HCT116 (cell line): ENCODE measurements at regions not wholly inside any gene's neighbourhood (a gene's known extent, or its start where the extent isn't known, plus 50 kb on each side); places are given as distances from the start of the nearest gene placed in this dataset.

ENCODE experiments used
- ATAC-seq: fragments of 200-7000 bp; cut with Tn5 transposase; 2 replicates; pipeline ENCODE4 v1.9.1; 2020; ENCODE audit warnings: mild to moderate bottlenecking, moderate library complexity
- BruUV-seq: library from RNA; stranded (reverse); fragments of 400-500 nt; replicated peaks from 2 replicates; lab custom pipeline; 2021; lab: Mats Ljungman, UMichigan
- CTCF ChIA-PET: fragments of 300-600 bp; sonication (Branson Sonifier 250); formaldehyde crosslinking; loops from one replicate; lab custom pipeline; 2021; ENCODE audit warnings: antibody characterized with exemption; lab: Charles Lee
- POLR2A ChIA-PET: fragments of 300-600, 350-600 bp; sonication (Branson Sonifier 250); formaldehyde crosslinking; loops from one replicate; lab custom pipeline; 2021; ENCODE audit warnings: antibody characterized with exemption; lab: Charles Lee
- RAD21 ChIA-PET, 2 experiments: fragments of 300-600 bp; sonication (Branson Sonifier 250); formaldehyde crosslinking; loops; one replicate each; lab custom pipeline; 2023; ENCODE audit warnings: low total read pairs in 2 of 2; ENCODE audit not compliant: uncharacterized antibody in 2 of 2, unreplicated experiment in 2 of 2, low non-redundant PET in 1 of 2; lab: Charles Lee
- DNase-seq: peaks from one replicate; pipeline ENCODE4 v3.0.0-alpha.2; 2010; ENCODE audit warnings: low read depth, low spot score
- H2AFZ ChIP-seq: fragments of 200-600 bp; shearing (Covaris generic), sonication (generic); 2 replicates; pipeline ENCODE4 v1.6.1; 2017; ENCODE audit warnings: low read depth, mixed run types, mixed read lengths, antibody characterized with exemption, low read length; ENCODE audit not compliant: poor library complexity, severe bottlenecking
- H3K27ac ChIP-seq: 2 replicates; pipeline ENCODE4 v1.5.1; 2012; ENCODE audit warnings: low read depth, low read length
- H3K27me3 ChIP-seq: fragments of 200-600 bp; sonication (generic); 2 replicates; pipeline ENCODE4 v1.6.1; 2016; ENCODE audit warnings: mixed run types, low read length, mixed read lengths; ENCODE audit not compliant: insufficient read depth
- H3K36me3 ChIP-seq, 2 experiments: fragments of 200-500 bp in 1 of 2; fragments of 200-600 bp in 1 of 2; sonication (Bioruptor generic) in 1 of 2; sonication (generic) in 1 of 2; 2 replicates each; pipeline versions ENCODE4 v1.5.1 to v1.6.1; 2014 to 2016; ENCODE audit warnings: low read length in 2 of 2, inconsistent platforms in 1 of 2, mixed read lengths in 1 of 2, mixed run types in 1 of 2; ENCODE audit not compliant: insufficient read depth in 2 of 2, control insufficient read depth in 1 of 2
- H3K4me1 ChIP-seq, 2 experiments: fragments of 200-600 bp in 1 of 2; sonication (generic) in 1 of 2; 2 replicates each; pipeline versions ENCODE4 v1.5.1 to v1.6.1; 2012 to 2017; ENCODE audit warnings: low read length in 2 of 2, inconsistent platforms in 1 of 2, mild to moderate bottlenecking in 1 of 2, mixed read lengths in 1 of 2, mixed run types in 1 of 2, moderate library complexity in 1 of 2; ENCODE audit not compliant: insufficient read depth in 2 of 2, control insufficient read depth in 1 of 2
- H3K4me2 ChIP-seq: fragments of 200-600 bp; sonication (generic); 2 replicates; pipeline ENCODE4 v1.6.1; 2017; ENCODE audit warnings: mixed run types, low read length, mixed read lengths
- H3K4me3 ChIP-seq, 2 experiments: fragments of 200-600 bp in 1 of 2; sonication (generic) in 1 of 2; replicated peaks in 1 of 2; 2 replicates each; pipeline ENCODE4 v1.5.1; 2011 to 2016; ENCODE audit warnings: low read length in 2 of 2, control low read depth in 1 of 2, low read depth in 1 of 2, mild to moderate bottlenecking in 1 of 2, mixed read lengths in 1 of 2, mixed run types in 1 of 2
- H3K79me2 ChIP-seq: fragments of 200-600 bp; sonication (generic); 2 replicates; pipeline ENCODE4 v1.6.1; 2017; ENCODE audit warnings: mild to moderate bottlenecking, mixed run types, low read length, moderate library complexity, mixed read lengths; ENCODE audit not compliant: insufficient read depth
- H3K9ac ChIP-seq: fragments of 200-600 bp; sonication (generic); 2 replicates; pipeline ENCODE4 v1.6.1; 2016; ENCODE audit warnings: low read length, mixed read lengths
- H3K9me2 ChIP-seq: fragments of 200-600 bp; sonication (generic), shearing (Covaris generic); 2 replicates; pipeline ENCODE4 v1.6.1; 2017; ENCODE audit warnings: mixed run types, mild to moderate bottlenecking, moderate library complexity; ENCODE audit not compliant: insufficient read depth
- H3K9me3 ChIP-seq, 2 experiments: fragments of 200-500 bp in 1 of 2; fragments of 200-600 bp in 1 of 2; sonication (Bioruptor generic) in 1 of 2; sonication (generic) in 1 of 2; 2 replicates each; pipeline ENCODE4 v1.6.1; 2014 to 2017; ENCODE audit warnings: low read length in 2 of 2, mixed read lengths in 2 of 2, inconsistent platforms in 1 of 2, low read depth in 1 of 2, mild to moderate bottlenecking in 1 of 2, mixed run types in 1 of 2, moderate library complexity in 1 of 2; ENCODE audit not compliant: control insufficient read depth in 1 of 2, insufficient read depth in 1 of 2
- H4K20me1 ChIP-seq: fragments of 200-600 bp; sonication (generic), shearing (Covaris generic); 2 replicates; pipeline ENCODE4 v1.6.1; 2017; ENCODE audit warnings: mixed run types, mild to moderate bottlenecking, moderate library complexity; ENCODE audit not compliant: insufficient read depth
- ATF3 ChIP-seq: IDR thresholded peaks from 2 replicates; pipeline ENCODE4 v1.6.1; 2012
- CBX3 ChIP-seq: IDR thresholded peaks from 2 replicates; pipeline ENCODE4 v1.6.1; 2012; ENCODE audit warnings: low read depth
- CEBPB ChIP-seq: IDR thresholded peaks from 2 replicates; pipeline ENCODE4 v1.6.1; 2012; ENCODE audit warnings: low read depth
- CTCF ChIP-seq, 3 experiments: fragments of 200-600 bp in 1 of 3; sonication (generic) in 1 of 3; IDR thresholded peaks in 2 of 3; conservative IDR thresholded peaks in 1 of 3; 2 replicates each; pipeline ENCODE4 v1.5.1; 2012 to 2017; ENCODE audit warnings: low read depth in 2 of 3, low read length in 2 of 3, antibody characterized with exemption in 1 of 3, borderline replicate concordance in 1 of 3, control low read depth in 1 of 3, mild to moderate bottlenecking in 1 of 3, mixed read lengths in 1 of 3, mixed run types in 1 of 3, moderate library complexity in 1 of 3; ENCODE audit not compliant: insufficient read depth in 1 of 3
- ELF1 ChIP-seq: IDR thresholded peaks from 2 replicates; pipeline ENCODE4 v1.6.1; 2012; ENCODE audit warnings: low read depth, borderline replicate concordance
- EZH2 ChIP-seq: fragments of 200-600 bp; sonication (generic); IDR thresholded peaks from 2 replicates; pipeline ENCODE4 v1.6.1; 2017; ENCODE audit warnings: antibody characterized with exemption, mixed run types
- FOSL1 ChIP-seq: IDR thresholded peaks from 2 replicates; pipeline ENCODE4 v1.6.1; 2012; ENCODE audit warnings: low read depth
- JUND ChIP-seq: IDR thresholded peaks from 2 replicates; pipeline ENCODE4 v1.6.1; 2012
- POLR2A ChIP-seq: IDR thresholded peaks from 2 replicates; pipeline ENCODE4 v1.7.0; 2011; ENCODE audit warnings: borderline replicate concordance; ENCODE audit not compliant: insufficient read depth, insufficient read length; ENCODE audit errors: extremely low read depth
- POLR2AphosphoS5 ChIP-seq: IDR thresholded peaks from 2 replicates; pipeline ENCODE4 v1.6.1; 2011; ENCODE audit warnings: mild to moderate bottlenecking, low read depth, low read length, moderate library complexity
- SIN3A ChIP-seq: IDR thresholded peaks from 2 replicates; pipeline ENCODE4 v1.6.1; 2012; ENCODE audit warnings: low read depth
- SP1 ChIP-seq: IDR thresholded peaks from 2 replicates; pipeline ENCODE4 v1.6.1; 2012; ENCODE audit warnings: low read depth
- SRF ChIP-seq: IDR thresholded peaks from 2 replicates; pipeline ENCODE4 v1.6.1; 2012; ENCODE audit warnings: low read depth
- ZNF274 ChIP-seq: fragments of 200-500 bp; sonication (Bioruptor generic); IDR thresholded peaks from 2 replicates; pipeline ENCODE4 v1.6.1; 2014; ENCODE audit warnings: mild to moderate bottlenecking, low read depth, low read length, inconsistent platforms
- intact Hi-C: fragments of 100-400 bp; cut with micrococcal nuclease; formaldehyde crosslinking; loops from 2 replicates; pipeline ENCODE4 v1.10.0; 2022

DNA sequence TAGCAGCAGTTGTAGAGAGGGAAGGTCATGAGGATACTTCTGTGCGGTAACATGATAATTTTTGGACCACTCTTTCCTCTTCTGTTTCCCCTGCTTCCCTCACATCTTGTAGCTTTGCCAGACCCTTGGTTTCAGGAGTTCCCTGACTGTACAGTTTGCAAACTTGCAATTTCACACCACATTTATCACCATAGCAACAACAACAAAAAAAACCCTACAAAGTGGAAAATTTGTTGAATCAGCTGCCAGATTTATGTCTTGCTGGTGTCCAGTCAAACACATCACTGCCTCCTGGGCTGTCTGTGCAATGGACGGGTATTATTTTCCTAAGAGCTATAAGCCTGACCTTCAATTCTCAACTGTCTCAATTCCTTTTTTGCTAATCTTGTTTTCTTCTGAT is 751.6 kb downstream of the TLR4 start (continued):
- TF ChIP-seq ZNF274, result no peak
- no peak for TF ChIP-seq SP1
- no peak for TF ChIP-seq EZH2
- TF ChIP-seq SIN3A, result no peak
- TF ChIP-seq SRF, result no peak
- no peak for TF ChIP-seq ELF1
- TF ChIP-seq FOSL1, result no peak
- TF ChIP-seq CBX3, result no peak

DNA sequence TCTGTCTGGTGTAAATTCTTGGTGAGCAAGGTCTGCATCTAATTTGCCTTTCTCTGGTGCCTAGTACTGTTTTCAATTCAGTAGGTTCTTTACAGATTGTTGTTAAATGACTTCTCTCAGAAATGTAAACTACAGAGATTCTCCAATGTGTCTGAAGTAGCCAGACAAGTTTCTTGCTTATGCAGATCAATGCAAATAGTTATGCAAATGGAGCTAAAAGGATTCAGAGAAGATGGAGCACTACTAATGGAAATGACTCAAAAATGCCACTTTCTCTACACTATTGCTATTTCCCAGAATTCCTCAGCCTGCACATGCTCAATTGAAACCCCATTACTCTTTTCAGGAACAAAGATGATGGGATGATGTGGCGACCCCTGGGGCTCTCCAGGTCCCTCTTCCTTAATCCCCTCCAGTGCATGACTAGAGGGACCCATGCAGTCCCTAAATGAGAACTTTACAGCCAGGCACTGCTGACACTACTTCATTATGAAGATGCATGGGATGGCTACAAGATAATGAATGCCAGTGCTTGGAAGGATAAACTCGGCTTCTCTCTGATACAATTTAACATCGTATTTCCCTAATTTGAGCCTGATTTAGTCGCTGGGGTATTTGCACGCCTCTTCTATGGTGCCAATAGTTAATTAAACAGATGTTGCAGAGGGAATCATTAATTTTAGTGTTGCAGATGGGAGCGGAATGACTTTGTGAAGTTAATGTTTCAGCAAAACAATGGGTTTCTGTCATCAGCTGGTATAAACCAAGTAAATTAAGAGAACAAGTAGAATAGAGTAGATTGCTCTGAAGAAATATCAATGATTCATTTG is 753.2 kb downstream of the TLR4 start:
- Histone ChIP-seq H3K4me1 (no peaks in the 10 kb centered on the region), H3K9me3 (peaks cover 9 to 16% of the 10 kb centered on the region in 2 experiments; a peak in 2 of 4 replicates), H3K9me2 (no peaks in the 10 kb centered on the region), H2AFZ (no peak overlapping the region), H3K79me2 (no peaks in the 10 kb centered on the region), H3K4me2 (no peak overlapping the region), H3K4me3 (no peak overlapping the region), H3K27ac (no peak overlapping the region), H3K36me3 (no peaks in the 10 kb centered on the region), H4K20me1 (no peaks in the 10 kb centered on the region), H3K27me3 (no peaks in the 10 kb centered on the region), H3K9ac (no peak overlapping the region)
- intact Hi-C loops, result no loop called here
- DNase-seq (no peak), ATAC-seq (no peak)
- ChIA-PET POLR2A (no interaction called here), CTCF (no interaction called here), RAD21 (no interaction called here)
- no TSS peak for BruUV-seq
- TF ChIP-seq FOSL1 (no peak), CBX3 (no peak), JUND (no peak), CEBPB (no peak), CTCF (IDR thresholded peaks at IDR 0.05 in 2 of 3, conservative IDR thresholded peaks at IDR 0.05 in 1 of 3; ENCODE audit: borderline replicate concordance in 1 of 3, insufficient read depth in 1 of 3, low read depth in 2 of 3, low read length in 2 of 3) (no peak), POLR2A (no peak), ATF3 (no peak), ZNF274 (no peak), ELF1 (no peak), POLR2AphosphoS5 (no peak)
- TF ChIP-seq, all 23 proteins: peak for 0
